ENCODE measurements at regions not wholly inside any gene's neighbourhood (a gene's known extent, or its start where the extent isn't known, plus 50 kb on each side); places are given as distances from the start of the nearest gene placed in this dataset.

DNA sequence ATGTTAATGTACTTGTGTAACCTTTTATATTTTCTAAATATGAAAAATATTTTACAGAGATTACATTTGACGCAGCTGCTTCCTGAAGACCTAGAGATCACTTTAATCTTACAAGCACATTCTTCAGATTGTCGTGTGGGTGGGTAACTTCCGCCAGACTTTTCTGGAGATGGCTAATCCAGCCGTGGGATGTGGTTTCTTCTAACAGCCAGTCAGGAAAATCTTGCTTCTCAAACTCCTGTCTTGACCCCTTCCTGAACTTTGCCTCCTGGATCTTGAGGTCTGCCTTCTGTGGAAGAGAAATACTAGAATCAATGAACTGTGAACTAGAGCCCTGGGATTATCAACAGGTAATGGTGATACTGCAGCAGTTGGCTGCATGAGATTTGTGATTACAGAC lies 401.6 kb upstream of the TNP1 start:
- DNase-seq (ENCODE audit: low read depth) = peak; percentile 69
- no peak overlapping the region for H3K4me3 ChIP-seq (replicated peaks; ENCODE audit: low read depth, low read length)
- TF ChIP-seq CTCF (IDR thresholded peaks at IDR 0.05; ENCODE audit: low read length, missing control alignments) = no peak

- TF ChIP-seq CTCF (IDR thresholded peaks at IDR 0.05; ENCODE audit: low read length, missing control alignments) = no peak
- no peak for DNase-seq (ENCODE audit: low read depth)
- H3K4me3 ChIP-seq (replicated peaks; ENCODE audit: low read depth, low read length) = no peak overlapping the region
These were observed 400.7 kb upstream of the TNP1 start for GRCh38 chr2:217260441-217261115.

DNA sequence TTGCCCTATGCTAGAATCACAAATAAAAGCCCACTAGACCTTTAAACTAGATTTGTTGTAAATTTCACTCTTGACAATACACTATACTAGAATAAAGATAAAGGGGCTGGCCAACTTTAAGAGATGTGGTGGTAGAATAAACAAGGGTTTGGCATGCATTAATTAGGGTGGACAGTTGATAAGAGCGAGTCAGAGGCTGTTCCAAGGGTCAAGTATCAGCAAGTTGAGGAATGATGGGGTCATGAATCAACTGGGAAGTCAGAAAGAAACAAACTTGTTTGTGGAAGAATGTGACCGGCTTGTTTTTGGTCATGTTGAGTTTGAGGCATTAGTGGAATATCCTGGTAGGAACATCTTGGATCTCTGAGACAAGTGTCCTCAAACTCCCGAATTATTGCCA lies 398.3 kb upstream of the TNP1 start:
- no peak for TF ChIP-seq CTCF (IDR thresholded peaks at IDR 0.05; ENCODE audit: low read length, missing control alignments)
- DNase-seq (ENCODE audit: low read depth) = no peak
- H3K4me3 ChIP-seq (replicated peaks; ENCODE audit: low read depth, low read length) = no peak overlapping the region

GRCh38 chr2:217256251-217256650 lies 396.4 kb upstream of the TNP1 start:
- DNase-seq (ENCODE audit: low read depth) = no peak
- no peak overlapping the region for H3K4me3 ChIP-seq (replicated peaks; ENCODE audit: low read depth, low read length)
- no peak for TF ChIP-seq CTCF (IDR thresholded peaks at IDR 0.05; ENCODE audit: low read length, missing control alignments)

GRCh38 chr2:217254111-217254510 lies 394.2 kb upstream of the TNP1 start:
- H3K4me3 ChIP-seq (replicated peaks; ENCODE audit: low read depth, low read length) = no peak overlapping the region
- no peak for DNase-seq (ENCODE audit: low read depth)
- TF ChIP-seq CTCF (IDR thresholded peaks at IDR 0.05; ENCODE audit: low read length, missing control alignments) = no peak

GRCh38 chr2:217252181-217252580 lies 392.3 kb upstream of the TNP1 start:
- DNase-seq (ENCODE audit: low read depth) = no peak
- no peak for TF ChIP-seq CTCF (IDR thresholded peaks at IDR 0.05; ENCODE audit: low read length, missing control alignments)
- H3K4me3 ChIP-seq (replicated peaks; ENCODE audit: low read depth, low read length) = no peak overlapping the region

GRCh38 chr2:217250013-217250524 lies 390.2 kb upstream of the TNP1 start:
- no peak for DNase-seq (ENCODE audit: low read depth)
- H3K4me3 ChIP-seq (replicated peaks; ENCODE audit: low read depth, low read length) = no peak overlapping the region
- TF ChIP-seq CTCF (IDR thresholded peaks at IDR 0.05; ENCODE audit: low read length, missing control alignments) = no peak

Measured in fibroblast of pulmonary artery (primary cell).